DMS53 (cell line): ENCODE measurements at regions not wholly inside any gene's neighbourhood (a gene's known extent, or its start where the extent isn't known, plus 50 kb on each side); places are given as distances from the start of the nearest gene placed in this dataset.
"Not testable (repeated sequence)": the region's sequence is repeated elsewhere in the genome, so short reads cannot be mapped to it uniquely, and the experiment has no call there.

Source experiments
- DNase-seq: peaks from one replicate; lab custom pipeline; 2025; lab: John Stamatoyannopoulos, UW

GRCh38 chr4:93888308-93888707 is 59.8 kb downstream of the ATOH1 start:
- no peak for DNase-seq

GRCh38 chr4:93888768-93889167 is 60.2 kb downstream of the ATOH1 start:
- DNase-seq, result no peak

DNA sequence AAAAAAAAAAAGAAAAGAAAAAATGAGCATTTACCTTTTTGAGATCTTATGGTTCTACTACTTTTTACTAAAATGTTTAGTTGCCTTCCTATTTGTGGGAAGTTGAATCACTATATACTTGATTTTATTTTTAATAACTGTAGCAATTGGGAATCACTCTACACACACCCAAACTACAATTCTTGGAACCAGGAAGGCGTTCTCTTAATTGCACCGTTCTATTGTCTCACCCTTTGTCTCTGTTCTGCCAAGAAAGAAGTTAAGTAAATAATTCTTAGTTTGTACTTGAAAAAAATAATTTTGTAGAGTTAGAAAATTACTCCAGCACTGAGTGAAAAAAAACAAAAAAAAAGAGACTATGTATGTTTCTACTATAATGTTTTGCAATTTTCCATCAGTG is 62.7 kb downstream of the ATOH1 start:
- DNase-seq, result no peak

GRCh38 chr4:93894995-93895394 is 66.4 kb downstream of the ATOH1 start:
- no peak for DNase-seq

DNA sequence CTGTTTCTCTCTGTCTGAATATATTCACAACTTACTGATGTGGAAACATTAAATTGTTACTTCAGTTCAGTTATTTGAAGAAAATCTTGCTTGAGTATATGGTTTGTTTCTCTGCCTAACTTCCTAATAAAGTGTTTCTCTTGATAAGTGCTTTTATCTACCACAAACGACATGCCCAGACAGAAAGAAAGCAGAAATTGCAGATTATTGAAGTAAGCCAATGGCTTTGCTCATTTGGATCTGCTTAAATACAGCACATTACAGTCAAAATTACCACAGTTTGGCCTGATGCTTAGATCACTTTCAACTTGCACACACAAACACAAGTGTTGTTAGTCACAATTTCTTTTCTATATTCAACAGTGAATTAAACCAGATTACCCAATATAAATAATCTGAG is 68.0 kb downstream of the ATOH1 start:
- no peak for DNase-seq

GRCh38 chr4:93897559-93897958 is 69.0 kb downstream of the ATOH1 start:
- peak; percentile 57 for DNase-seq

GRCh38 chr4:93908778-93909177 is 80.2 kb downstream of the ATOH1 start:
- no peak for DNase-seq

- DNase-seq, result peak; percentile 16
Observed at GRCh38 chr4:93911671-93912070, 83.1 kb downstream of the ATOH1 start.

GRCh38 chr4:93912146-93912545 is 83.6 kb downstream of the ATOH1 start:
- no peak for DNase-seq

DNA sequence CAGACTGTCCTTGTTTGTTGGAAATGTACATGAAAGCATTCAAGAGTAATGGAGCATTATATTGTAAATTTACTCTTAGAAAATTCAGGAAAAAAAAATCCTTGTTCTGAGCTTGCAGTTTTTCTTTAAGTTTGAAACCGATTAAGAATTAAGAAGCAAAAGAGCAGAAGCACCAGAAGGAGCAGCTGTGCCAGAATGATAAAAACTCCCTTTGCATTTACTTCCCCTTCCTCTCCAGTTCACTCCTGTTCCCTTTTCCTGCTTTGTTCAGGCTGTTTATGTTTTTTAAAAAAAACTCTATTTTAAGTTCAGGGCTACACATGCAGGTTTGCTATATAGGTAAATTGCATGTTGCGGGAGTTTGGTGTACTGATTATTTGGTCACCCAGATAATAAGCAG is 90.3 kb downstream of the ATOH1 start:
- no peak for DNase-seq

GRCh38 chr4:93923570-93923969 is 95.0 kb downstream of the ATOH1 start:
- not testable (repeated sequence) for DNase-seq

- no peak for DNase-seq
Observed at GRCh38 chr4:93947286-93947685, 118.7 kb downstream of the ATOH1 start.

GRCh38 chr4:93950239-93950638 is 121.7 kb downstream of the ATOH1 start:
- not testable (repeated sequence) for DNase-seq

- no peak for DNase-seq
Observed at GRCh38 chr4:93957186-93957585, 128.6 kb downstream of the ATOH1 start.

GRCh38 chr4:93960450-93960849 is 131.9 kb downstream of the ATOH1 start:
- no peak for DNase-seq

DNA sequence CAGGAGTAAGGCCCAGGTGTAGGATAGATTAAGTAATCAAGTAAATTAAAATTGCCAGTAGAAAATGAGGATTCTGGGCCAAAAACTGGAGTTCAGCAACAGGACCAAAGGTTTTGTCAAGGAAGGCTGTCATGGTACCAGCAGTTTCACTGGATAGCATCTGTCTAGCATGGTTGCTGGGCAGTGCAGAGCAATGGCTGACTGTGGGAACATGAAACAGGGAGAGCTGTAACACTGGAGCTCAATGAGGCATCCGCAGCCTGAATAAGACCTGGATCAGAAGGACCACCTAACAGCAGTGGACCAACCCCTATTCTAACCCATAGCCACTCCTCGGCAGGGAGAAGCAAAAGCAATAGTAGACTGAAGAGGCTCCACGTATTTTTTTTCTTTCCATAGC is 132.4 kb downstream of the ATOH1 start:
- no peak for DNase-seq

- DNase-seq, result no peak
Observed at GRCh38 chr4:93981594-93981993, 153.0 kb downstream of the ATOH1 start.

DNA sequence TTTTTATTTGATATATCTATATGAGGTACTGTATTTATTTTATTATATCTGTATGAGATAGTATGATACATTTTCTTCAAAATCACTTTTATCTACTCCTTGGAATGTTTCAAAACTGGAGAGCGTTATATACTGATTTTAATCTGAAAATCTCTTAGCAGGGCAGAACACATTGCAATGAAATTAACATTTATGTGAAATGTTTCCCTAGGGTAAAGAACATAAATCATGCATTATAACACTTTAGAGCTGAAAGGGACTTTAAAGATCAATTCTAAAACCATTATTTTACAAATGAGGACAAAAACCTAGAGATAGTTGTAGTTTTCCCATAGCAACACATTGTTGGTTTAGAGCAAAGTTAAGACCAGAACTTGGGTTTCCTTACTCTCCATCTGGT is 153.7 kb downstream of the ATOH1 start:
- no peak for DNase-seq

- no peak for DNase-seq
Observed at GRCh38 chr4:93983140-93983539, 154.6 kb downstream of the ATOH1 start.

DNA sequence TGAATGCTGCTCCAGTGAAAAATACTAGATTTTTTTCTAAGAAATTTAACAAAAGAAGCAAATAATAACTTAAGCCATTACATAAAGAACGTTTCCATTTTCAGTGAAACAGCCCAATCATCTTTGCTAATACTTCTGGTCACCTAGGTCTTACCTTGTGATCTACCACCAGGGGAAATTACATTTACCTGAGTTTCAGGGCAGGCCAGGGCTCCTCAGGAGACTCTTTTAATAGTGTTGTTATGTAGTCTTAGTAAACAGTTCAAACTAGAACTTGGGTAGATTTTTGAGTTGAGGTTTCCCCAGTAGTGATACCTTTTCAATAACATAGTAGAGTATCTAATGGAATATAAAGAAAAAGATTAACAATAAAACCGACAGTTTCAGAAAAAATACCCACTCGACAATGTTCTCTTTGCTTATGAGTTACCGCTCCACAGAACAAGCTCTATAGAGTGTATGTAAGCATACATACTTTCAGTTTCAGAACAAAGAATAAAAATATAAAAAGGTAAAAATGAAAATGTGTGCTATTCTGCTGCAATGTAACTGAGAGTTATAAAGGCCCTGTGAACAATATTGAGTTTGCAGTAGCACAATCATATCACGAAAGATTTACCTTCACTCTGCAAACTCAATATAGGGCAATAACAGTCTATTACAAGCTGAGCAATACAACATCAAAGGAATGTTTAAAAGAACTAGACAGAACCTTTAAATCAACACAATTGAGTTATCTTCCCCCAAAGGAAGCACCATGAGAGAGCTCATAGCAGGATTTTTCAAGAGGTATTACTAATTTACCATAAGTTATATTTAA is 165.8 kb downstream of the ATOH1 start:
- DNase-seq, result no peak

- DNase-seq, result no peak
Observed at GRCh38 chr4:93996895-93997294, 168.3 kb downstream of the ATOH1 start.

GRCh38 chr4:94000559-94000958 is 172.0 kb downstream of the ATOH1 start:
- peak; percentile 10 for DNase-seq

DNA sequence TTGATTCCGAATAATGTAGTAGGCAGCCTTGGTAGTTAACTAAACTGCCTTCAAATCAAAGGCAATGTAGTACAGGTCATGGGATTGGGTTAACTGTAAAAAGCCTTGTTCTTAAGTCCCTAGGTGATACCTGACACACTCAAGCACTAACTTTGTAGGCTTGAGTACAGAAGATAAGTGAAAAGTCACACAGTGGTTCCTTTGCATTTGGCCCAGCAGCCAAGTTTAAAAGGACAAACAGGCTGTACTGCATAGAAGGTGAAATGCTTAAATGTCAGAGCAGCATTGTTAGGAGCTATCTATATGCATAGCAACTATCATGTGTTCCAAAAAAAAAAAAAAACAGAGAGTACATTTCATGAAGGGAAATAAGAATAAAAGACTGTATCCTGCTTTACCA is 178.4 kb downstream of the ATOH1 start:
- no peak for DNase-seq

- DNase-seq, result no peak
Observed at GRCh38 chr4:94011190-94011589, 182.6 kb downstream of the ATOH1 start.
